22Rv1 (cell line): ENCODE measurements at regions not wholly inside any gene's neighbourhood (a gene's known extent, or its start where the extent isn't known, plus 50 kb on each side); places are given as distances from the start of the nearest gene placed in this dataset.

Experiments used
- ZFX ChIP-seq: fragments of 450-650 bp; IDR thresholded peaks from 2 replicates; pipeline ENCODE4 v1.6.1; 2017; ENCODE audit warnings: antibody characterized with exemption, borderline replicate concordance
- TF ChIP-seq, protein P1 (sequence below): fragments of 450-650 bp; IDR thresholded peaks from 2 replicates; pipeline ENCODE4 v1.5.1; 2017; ENCODE audit warnings: mild to moderate bottlenecking

DNA sequence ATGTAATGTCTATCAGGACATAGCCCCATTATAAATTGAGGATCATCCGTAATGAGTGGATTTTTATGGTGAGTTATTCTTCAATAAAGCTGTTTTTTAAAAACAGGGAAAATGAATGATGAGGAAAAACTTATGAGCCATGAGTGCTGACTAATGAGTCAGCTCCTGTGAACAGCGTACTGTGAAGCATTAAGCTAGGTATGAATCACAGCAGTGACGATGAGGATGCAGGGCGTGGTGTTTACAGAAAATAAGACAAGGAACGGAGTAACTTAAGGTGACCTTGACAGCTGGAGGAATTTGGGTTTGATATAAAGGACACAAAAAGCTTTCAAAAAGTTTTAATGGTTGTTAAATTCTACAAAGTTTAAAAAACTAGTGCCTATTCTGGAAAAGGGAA is 96.3 kb downstream of the FOXF2 start:
- TF ChIP-seq, protein P1, sequence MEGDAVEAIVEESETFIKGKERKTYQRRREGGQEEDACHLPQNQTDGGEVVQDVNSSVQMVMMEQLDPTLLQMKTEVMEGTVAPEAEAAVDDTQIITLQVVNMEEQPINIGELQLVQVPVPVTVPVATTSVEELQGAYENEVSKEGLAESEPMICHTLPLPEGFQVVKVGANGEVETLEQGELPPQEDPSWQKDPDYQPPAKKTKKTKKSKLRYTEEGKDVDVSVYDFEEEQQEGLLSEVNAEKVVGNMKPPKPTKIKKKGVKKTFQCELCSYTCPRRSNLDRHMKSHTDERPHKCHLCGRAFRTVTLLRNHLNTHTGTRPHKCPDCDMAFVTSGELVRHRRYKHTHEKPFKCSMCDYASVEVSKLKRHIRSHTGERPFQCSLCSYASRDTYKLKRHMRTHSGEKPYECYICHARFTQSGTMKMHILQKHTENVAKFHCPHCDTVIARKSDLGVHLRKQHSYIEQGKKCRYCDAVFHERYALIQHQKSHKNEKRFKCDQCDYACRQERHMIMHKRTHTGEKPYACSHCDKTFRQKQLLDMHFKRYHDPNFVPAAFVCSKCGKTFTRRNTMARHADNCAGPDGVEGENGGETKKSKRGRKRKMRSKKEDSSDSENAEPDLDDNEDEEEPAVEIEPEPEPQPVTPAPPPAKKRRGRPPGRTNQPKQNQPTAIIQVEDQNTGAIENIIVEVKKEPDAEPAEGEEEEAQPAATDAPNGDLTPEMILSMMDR: no peak
- no peak for TF ChIP-seq ZFX
